Ishikawa (cell line): ENCODE measurements at regions not wholly inside any gene's neighbourhood (a gene's known extent, or its start where the extent isn't known, plus 50 kb on each side); places are given as distances from the start of the nearest gene placed in this dataset.

Experiments
- CEBPB ChIP-seq: IDR thresholded peaks from 2 replicates; pipeline ENCODE4 v1.6.1; 2012
- CREB1 ChIP-seq: IDR thresholded peaks from 2 replicates; pipeline ENCODE4 v1.6.1; 2012; ENCODE audit warnings: low read depth
- EGR1 ChIP-seq: IDR thresholded peaks from 2 replicates; pipeline ENCODE4 v1.6.1; 2012
- EP300 ChIP-seq: IDR thresholded peaks from 2 replicates; pipeline ENCODE4 v1.6.1; 2012; ENCODE audit warnings: borderline replicate concordance
- FOXM1 ChIP-seq: IDR thresholded peaks from 2 replicates; pipeline ENCODE4 v1.6.1; 2012; ENCODE audit warnings: low read depth, borderline replicate concordance
- MAX ChIP-seq: IDR thresholded peaks from 2 replicates; pipeline ENCODE4 v1.6.1; 2012
- NFIC ChIP-seq: IDR thresholded peaks from 2 replicates; pipeline ENCODE4 v1.6.1; 2012
- RAD21 ChIP-seq: IDR thresholded peaks from 2 replicates; pipeline ENCODE4 v1.6.1; 2012; ENCODE audit warnings: low read depth
- TAF1 ChIP-seq: IDR thresholded peaks from 2 replicates; pipeline ENCODE4 v1.6.1; 2012; ENCODE audit warnings: low read depth, mild to moderate bottlenecking
- TCF12 ChIP-seq: IDR thresholded peaks from 2 replicates; pipeline ENCODE4 v1.6.1; 2012; ENCODE audit warnings: low read depth
- TEAD4 ChIP-seq: IDR thresholded peaks from 2 replicates; pipeline ENCODE4 v1.6.1; 2012
- YY1 ChIP-seq: IDR thresholded peaks from 2 replicates; pipeline ENCODE4 v1.6.1; 2012; ENCODE audit warnings: low read depth
- ZBTB7A ChIP-seq: IDR thresholded peaks from 2 replicates; pipeline ENCODE4 v1.6.1; 2012; ENCODE audit warnings: low read depth
- TF ChIP-seq, protein P1 (sequence below): IDR thresholded peaks from 2 replicates; pipeline ENCODE4 v1.6.1; 2012
- TF ChIP-seq, protein P2 (sequence below): IDR thresholded peaks from 2 replicates; pipeline ENCODE4 v1.6.1; 2012; ENCODE audit warnings: low read depth, mild to moderate bottlenecking

GRCh38 chr3:33957176-33957575, 158.7 kb downstream of the PDCD6IP start:
- TF ChIP-seq TAF1 (no peak), EP300 (no peak), CEBPB (no peak), MAX (no peak), FOXM1 (no peak)
- TF ChIP-seq, protein P1, sequence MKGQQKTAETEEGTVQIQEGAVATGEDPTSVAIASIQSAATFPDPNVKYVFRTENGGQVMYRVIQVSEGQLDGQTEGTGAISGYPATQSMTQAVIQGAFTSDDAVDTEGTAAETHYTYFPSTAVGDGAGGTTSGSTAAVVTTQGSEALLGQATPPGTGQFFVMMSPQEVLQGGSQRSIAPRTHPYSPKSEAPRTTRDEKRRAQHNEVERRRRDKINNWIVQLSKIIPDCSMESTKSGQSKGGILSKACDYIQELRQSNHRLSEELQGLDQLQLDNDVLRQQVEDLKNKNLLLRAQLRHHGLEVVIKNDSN: no peak

GRCh38 chr3:33958661-33959060, 160.2 kb downstream of the PDCD6IP start:
- TF ChIP-seq ZBTB7A (no peak), CREB1 (no peak), CEBPB (no peak), RAD21 (no peak), EGR1 (no peak), EP300 (no peak), TEAD4 (no peak), FOXM1 (no peak), MAX (no peak), TAF1 (no peak), YY1 (no peak), NFIC (no peak), TCF12 (no peak)
- TF ChIP-seq, protein P1: no peak
- TF ChIP-seq, protein P2, sequence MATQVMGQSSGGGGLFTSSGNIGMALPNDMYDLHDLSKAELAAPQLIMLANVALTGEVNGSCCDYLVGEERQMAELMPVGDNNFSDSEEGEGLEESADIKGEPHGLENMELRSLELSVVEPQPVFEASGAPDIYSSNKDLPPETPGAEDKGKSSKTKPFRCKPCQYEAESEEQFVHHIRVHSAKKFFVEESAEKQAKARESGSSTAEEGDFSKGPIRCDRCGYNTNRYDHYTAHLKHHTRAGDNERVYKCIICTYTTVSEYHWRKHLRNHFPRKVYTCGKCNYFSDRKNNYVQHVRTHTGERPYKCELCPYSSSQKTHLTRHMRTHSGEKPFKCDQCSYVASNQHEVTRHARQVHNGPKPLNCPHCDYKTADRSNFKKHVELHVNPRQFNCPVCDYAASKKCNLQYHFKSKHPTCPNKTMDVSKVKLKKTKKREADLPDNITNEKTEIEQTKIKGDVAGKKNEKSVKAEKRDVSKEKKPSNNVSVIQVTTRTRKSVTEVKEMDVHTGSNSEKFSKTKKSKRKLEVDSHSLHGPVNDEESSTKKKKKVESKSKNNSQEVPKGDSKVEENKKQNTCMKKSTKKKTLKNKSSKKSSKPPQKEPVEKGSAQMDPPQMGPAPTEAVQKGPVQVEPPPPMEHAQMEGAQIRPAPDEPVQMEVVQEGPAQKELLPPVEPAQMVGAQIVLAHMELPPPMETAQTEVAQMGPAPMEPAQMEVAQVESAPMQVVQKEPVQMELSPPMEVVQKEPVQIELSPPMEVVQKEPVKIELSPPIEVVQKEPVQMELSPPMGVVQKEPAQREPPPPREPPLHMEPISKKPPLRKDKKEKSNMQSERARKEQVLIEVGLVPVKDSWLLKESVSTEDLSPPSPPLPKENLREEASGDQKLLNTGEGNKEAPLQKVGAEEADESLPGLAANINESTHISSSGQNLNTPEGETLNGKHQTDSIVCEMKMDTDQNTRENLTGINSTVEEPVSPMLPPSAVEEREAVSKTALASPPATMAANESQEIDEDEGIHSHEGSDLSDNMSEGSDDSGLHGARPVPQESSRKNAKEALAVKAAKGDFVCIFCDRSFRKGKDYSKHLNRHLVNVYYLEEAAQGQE: no peak

GRCh38 chr3:33962396-33962795, 164.0 kb downstream of the PDCD6IP start:
- TF ChIP-seq FOXM1: no peak

GRCh38 chr3:33971055-33971454, 172.6 kb downstream of the PDCD6IP start:
- TF ChIP-seq MAX (no peak), ZBTB7A (no peak), NFIC (no peak), TEAD4 (no peak), FOXM1 (no peak), RAD21 (no peak), EGR1 (no peak), TAF1 (no peak), CREB1 (no peak), EP300 (no peak), TCF12 (no peak), YY1 (no peak), CEBPB (no peak)
- TF ChIP-seq, protein P2: no peak
- TF ChIP-seq, protein P1: no peak

GRCh38 chr3:33975463-33975862, 177.0 kb downstream of the PDCD6IP start:
- TF ChIP-seq CEBPB (no peak), EGR1 (no peak), MAX (no peak), TCF12 (no peak), TEAD4 (no peak), TAF1 (no peak), ZBTB7A (no peak), EP300 (no peak), NFIC (no peak), CREB1 (no peak), YY1 (no peak), RAD21 (no peak), FOXM1 (no peak)
- TF ChIP-seq, protein P1: no peak
- TF ChIP-seq, protein P2: no peak
